Endothelial cell of umbilical vein (primary cell): ENCODE measurements at regions not wholly inside any gene's neighbourhood (a gene's known extent, or its start where the extent isn't known, plus 50 kb on each side); places are given as distances from the start of the nearest gene placed in this dataset.

Experiments used
- BruUV-seq: library from RNA; stranded (reverse); fragments of 400-500 nt; replicated peaks from 2 replicates; lab custom pipeline; 2021; lab: Mats Ljungman, UMichigan
- CTCF ChIA-PET: fragments of 300-600, 350-600 bp; sonication (Branson Sonifier 250); formaldehyde crosslinking; loops from one replicate; lab custom pipeline; 2021; ENCODE audit warnings: antibody characterized with exemption, inconsistent platforms; lab: Charles Lee
- POLR2A ChIA-PET: fragments of 300-600, 350-600 bp; sonication (Branson Sonifier 250); formaldehyde crosslinking; loops from one replicate; lab custom pipeline; 2021; ENCODE audit warnings: antibody characterized with exemption, inconsistent platforms; lab: Charles Lee
- DNase-seq: peaks from one replicate; pipeline ENCODE4 v3.0.0-alpha.2; 2011; ENCODE audit warnings: low read depth, low spot score
- FAIRE-seq: peaks from 2 replicates; lab custom pipeline; 2011; peaks lifted over from hg19 to GRCh38; lab: Jason Lieb, UNC
- H2AFZ ChIP-seq: 2 replicates; pipeline ENCODE4 v1.6.0; 2012; ENCODE audit warnings: low read depth, low read length, control low read depth, inconsistent platforms
- H3K27ac ChIP-seq: 2 replicates; pipeline ENCODE4 v1.5.1; 2011; ENCODE audit warnings: low read depth, mild to moderate bottlenecking, control low read depth, low read length, moderate library complexity; ENCODE audit not compliant: insufficient read depth
- H3K27me3 ChIP-seq, 2 experiments: 2 replicates each; pipeline versions ENCODE4 v1.6.0 to v1.6.1; 2011; ENCODE audit warnings: low read length in 2 of 2, mixed read lengths in 1 of 2; ENCODE audit not compliant: control insufficient read depth in 2 of 2, insufficient read depth in 2 of 2
- H3K36me3 ChIP-seq, 2 experiments: 2 replicates in 1 of 2; 3 replicates in 1 of 2; pipeline ENCODE4 v1.5.1; 2011; ENCODE audit warnings: low read length in 2 of 2, mild to moderate bottlenecking in 1 of 2, moderate library complexity in 1 of 2; ENCODE audit not compliant: control insufficient read depth in 2 of 2, insufficient read depth in 2 of 2; ENCODE audit errors: extremely low read depth in 1 of 2
- H3K4me1 ChIP-seq: 3 replicates; pipeline ENCODE4 v1.5.1; 2011; ENCODE audit warnings: mild to moderate bottlenecking, low read length; ENCODE audit not compliant: control insufficient read depth, insufficient read depth; ENCODE audit errors: extremely low read depth
- H3K4me2 ChIP-seq: 2 replicates; pipeline ENCODE4 v1.6.1; 2011; ENCODE audit warnings: low read length, control low read depth, mixed read lengths; ENCODE audit not compliant: insufficient read depth
- H3K4me3 ChIP-seq, 3 experiments: fragments of 200-600 bp in 1 of 3; sonication (generic), shearing (Covaris generic) in 1 of 3; replicated peaks in 1 of 3; 2 replicates each; pipeline ENCODE4 v1.5.1; 2011 to 2016; ENCODE audit warnings: control low read depth in 3 of 3, low read length in 3 of 3, mild to moderate bottlenecking in 2 of 3, inconsistent platforms in 1 of 3, low read depth in 1 of 3, moderate library complexity in 1 of 3; ENCODE audit not compliant: insufficient read depth in 1 of 3
- H3K79me2 ChIP-seq: 2 replicates; pipeline ENCODE4 v1.6.0; 2012; ENCODE audit warnings: low read length, inconsistent platforms; ENCODE audit not compliant: control insufficient read depth, insufficient read depth
- H3K9ac ChIP-seq: replicated peaks from 2 replicates; pipeline ENCODE3; 2011; ENCODE audit warnings: low read length, control low read depth; ENCODE audit not compliant: insufficient read depth; ENCODE audit errors: extremely low read depth
- H3K9me1 ChIP-seq: replicated peaks from 3 replicates; pipeline ENCODE4 v1.6.0; 2011; ENCODE audit warnings: mild to moderate bottlenecking, low read length; ENCODE audit not compliant: control insufficient read depth, insufficient read depth; ENCODE audit errors: extremely low read depth
- H3K9me3 ChIP-seq: replicated peaks from 2 replicates; pipeline ENCODE4 v1.5.1; 2012; ENCODE audit warnings: low read length, inconsistent platforms; ENCODE audit not compliant: control insufficient read depth, insufficient read depth
- H4K20me1 ChIP-seq: replicated peaks from 2 replicates; pipeline ENCODE3; 2011; ENCODE audit warnings: mild to moderate bottlenecking, low read length; ENCODE audit not compliant: control insufficient read depth, insufficient read depth; ENCODE audit errors: extremely low read depth
- CTCF ChIP-seq, 2 donors: IDR thresholded peaks; 1 replicate in 1 of 2; 2 replicates in 1 of 2; pipeline ENCODE4 v1.5.1; 2011; ENCODE audit warnings: low read length in 2 of 2, mild to moderate bottlenecking in 2 of 2, moderate library complexity in 2 of 2, control low read depth in 1 of 2, inconsistent platforms in 1 of 2, low read depth in 1 of 2; ENCODE audit not compliant: insufficient read depth in 1 of 2; ENCODE audit errors: extremely low read depth in 1 of 2
- EZH2 ChIP-seq: IDR thresholded peaks from 2 replicates; pipeline ENCODE4 v1.6.1; 2012; ENCODE audit warnings: borderline replicate concordance, low read depth, mild to moderate bottlenecking, moderate library complexity, low read length, inconsistent platforms; ENCODE audit not compliant: severe bottlenecking
- FOS ChIP-seq: IDR thresholded peaks from 2 replicates; pipeline ENCODE4 v1.6.1; 2011; ENCODE audit warnings: mild to moderate bottlenecking, low read length, moderate library complexity, borderline replicate concordance; ENCODE audit not compliant: insufficient read depth
- GATA2 ChIP-seq: IDR thresholded peaks from 2 replicates; pipeline ENCODE4 v1.7.0; 2011; ENCODE audit warnings: low read depth, mild to moderate bottlenecking, moderate library complexity, mixed read lengths, low read length; ENCODE audit not compliant: insufficient read length, insufficient read depth
- JUN ChIP-seq: IDR thresholded peaks from 2 replicates; pipeline ENCODE4 v1.6.1; 2011; ENCODE audit warnings: borderline replicate concordance, low read depth; ENCODE audit not compliant: insufficient read length, insufficient read depth
- MYC ChIP-seq: IDR thresholded peaks from one replicate; pipeline ENCODE4 v1.6.1; 2011; ENCODE audit warnings: mild to moderate bottlenecking, low read depth, low read length
- POLR2A ChIP-seq: IDR thresholded peaks from 2 replicates; pipeline ENCODE4 v1.6.1; 2012; ENCODE audit warnings: low read depth, mild to moderate bottlenecking, control low read depth, low read length
- POLR2AphosphoS5 ChIP-seq: IDR thresholded peaks from 2 replicates; pipeline ENCODE4 v1.6.1; 2012; ENCODE audit warnings: low read depth, mild to moderate bottlenecking, control low read depth, low read length, moderate library complexity; ENCODE audit not compliant: insufficient read depth
- dilution Hi-C: fragments of 300-500 bp; cut with MboI; formaldehyde crosslinking; loops from one replicate; pipeline ENCODE4 v1.15.0; 2019; ENCODE audit warnings: low sequenced_read_pairs; ENCODE audit not compliant: extremely low pct_ligation_motif_present
- intact Hi-C: fragments of 100-400 bp; cut with micrococcal nuclease; formaldehyde crosslinking; loops from one replicate; pipeline ENCODE4 v1.10.0; 2022

- TF ChIP-seq POLR2A, result no peak
- no peak for TF ChIP-seq POLR2AphosphoS5
- no peak for TF ChIP-seq CTCF (IDR thresholded peaks at IDR 0.05; ENCODE audit: extremely low read depth in 1 of 2, insufficient read depth in 1 of 2, low read depth in 1 of 2, low read length in 2 of 2)
- TF ChIP-seq MYC, result no peak
- TF ChIP-seq FOS, result no peak
- no peak for TF ChIP-seq GATA2
- TF ChIP-seq EZH2, result no peak
- no peak for TF ChIP-seq JUN
- no peak overlapping the region for H3K9ac ChIP-seq
- DNase-seq (no peak), FAIRE-seq (no peak)
- H3K4me3 ChIP-seq, result no peak overlapping the region
- H2AFZ ChIP-seq, result no peak overlapping the region
- no peaks in the 10 kb centered on the region for H3K9me1 ChIP-seq
- H3K9me3 ChIP-seq, result no peaks in the 10 kb centered on the region
- H3K27me3 ChIP-seq, result peaks cover 0 to 5% of the 10 kb centered on the region in 2 experiments
- dilution Hi-C loops (no loop called here), intact Hi-C loops (no loop called here)
- H3K79me2 ChIP-seq, result no peaks in the 10 kb centered on the region
- no peak overlapping the region for H3K27ac ChIP-seq
- no peaks in the 10 kb centered on the region for H3K36me3 ChIP-seq
- BruUV-seq, result no TSS peak
- peaks cover 14% of the 10 kb centered on the region for H3K4me1 ChIP-seq
- no peaks in the 10 kb centered on the region for H4K20me1 ChIP-seq
- ChIA-PET CTCF (no interaction called here), POLR2A (no interaction called here)
- no peak overlapping the region for H3K4me2 ChIP-seq
These were observed 52.1 kb upstream of the KCNE2 start for GRCh38 chr21:34311561-34312330.
